ENCODE measurements at regions not wholly inside any gene's neighbourhood (a gene's known extent, or its start where the extent isn't known, plus 50 kb on each side); places are given as distances from the start of the nearest gene placed in this dataset.

DNA sequence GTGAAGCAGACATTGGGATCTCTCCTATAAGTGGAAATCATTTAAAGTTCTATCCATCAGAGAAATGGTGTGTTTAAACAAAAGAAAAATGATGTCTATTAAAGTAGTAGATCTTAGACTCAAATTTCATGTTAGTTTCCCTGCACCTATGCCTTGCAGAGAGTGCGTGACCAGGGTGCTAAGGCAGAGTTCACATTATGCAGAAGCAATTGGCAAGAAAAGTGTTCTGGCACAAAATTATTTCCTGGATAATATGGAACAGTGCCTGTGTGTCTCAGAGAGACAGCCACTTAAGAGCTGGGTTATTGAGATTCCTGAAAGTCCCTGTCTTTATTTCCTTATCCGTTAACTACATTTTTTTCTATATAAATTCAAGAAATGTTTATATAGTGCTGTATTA, 457.0 kb downstream of the CDH8 start:
- TF ChIP-seq, protein P1, sequence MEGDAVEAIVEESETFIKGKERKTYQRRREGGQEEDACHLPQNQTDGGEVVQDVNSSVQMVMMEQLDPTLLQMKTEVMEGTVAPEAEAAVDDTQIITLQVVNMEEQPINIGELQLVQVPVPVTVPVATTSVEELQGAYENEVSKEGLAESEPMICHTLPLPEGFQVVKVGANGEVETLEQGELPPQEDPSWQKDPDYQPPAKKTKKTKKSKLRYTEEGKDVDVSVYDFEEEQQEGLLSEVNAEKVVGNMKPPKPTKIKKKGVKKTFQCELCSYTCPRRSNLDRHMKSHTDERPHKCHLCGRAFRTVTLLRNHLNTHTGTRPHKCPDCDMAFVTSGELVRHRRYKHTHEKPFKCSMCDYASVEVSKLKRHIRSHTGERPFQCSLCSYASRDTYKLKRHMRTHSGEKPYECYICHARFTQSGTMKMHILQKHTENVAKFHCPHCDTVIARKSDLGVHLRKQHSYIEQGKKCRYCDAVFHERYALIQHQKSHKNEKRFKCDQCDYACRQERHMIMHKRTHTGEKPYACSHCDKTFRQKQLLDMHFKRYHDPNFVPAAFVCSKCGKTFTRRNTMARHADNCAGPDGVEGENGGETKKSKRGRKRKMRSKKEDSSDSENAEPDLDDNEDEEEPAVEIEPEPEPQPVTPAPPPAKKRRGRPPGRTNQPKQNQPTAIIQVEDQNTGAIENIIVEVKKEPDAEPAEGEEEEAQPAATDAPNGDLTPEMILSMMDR (IDR thresholded peaks at IDR 0.05), result no peak
- TF ChIP-seq EP300 (IDR thresholded peaks at IDR 0.05), result no peak

All from stomach (tissue), 4 donors.